K562 (cell line): ENCODE measurements at regions not wholly inside any gene's neighbourhood (a gene's known extent, or its start where the extent isn't known, plus 50 kb on each side); places are given as distances from the start of the nearest gene placed in this dataset.

Experiments
- ATAC-seq: fragments of 200-7000 bp; cut with Tn5 transposase; 3 replicates; pipeline ENCODE4 v1.9.1; 2020; ENCODE audit warnings: moderate library complexity
- BruUV-seq: library from RNA; stranded (reverse); fragments of 400-500 nt; replicated peaks from 2 replicates; lab custom pipeline; 2021; lab: Mats Ljungman, UMichigan
- CTCF ChIA-PET: fragments of 300-600 bp; formaldehyde crosslinking; extraction: SDS; loops from one replicate; lab custom pipeline; 2021; ENCODE audit warnings: low intra/inter-chr PET ratio; lab: Yijun Ruan, JAX
- POLR2A ChIA-PET: fragments of 300-600, 350-650 bp; sonication (Branson Sonifier 250); formaldehyde crosslinking; extraction: SDS; loops from one replicate; lab custom pipeline; 2021; ENCODE audit warnings: antibody characterized with exemption, inconsistent platforms; lab: Yijun Ruan, JAX
- DNase-seq, 4 experiments: peaks; one replicate each; pipeline versions ENCODE4 v3.0.0 to v3.0.0-alpha.2; 2011 to 2018; ENCODE audit warnings: low spot score in 3 of 4, mixed read lengths in 3 of 4; ENCODE audit errors: extremely low read depth in 1 of 4
- FAIRE-seq: peaks from 2 replicates; lab custom pipeline; 2011; peaks lifted over from hg19 to GRCh38; lab: Jason Lieb, UNC
- H2AFZ ChIP-seq: 2 replicates; pipeline ENCODE4 v1.6.0; 2011; ENCODE audit warnings: low read depth, low read length, control low read depth, inconsistent platforms
- H3K27ac ChIP-seq: fragments of 200-600 bp; 3 replicates; pipeline ENCODE4 v1.8.0; 2011; ENCODE audit warnings: low read depth, mild to moderate bottlenecking, control low read depth, inconsistent platforms, low read length, moderate library complexity, mixed read lengths; ENCODE audit errors: extremely low read depth
- H3K27me3 ChIP-seq, 2 experiments: fragments of 300-600 bp in 1 of 2; 2 replicates in 1 of 2; 3 replicates in 1 of 2; pipeline versions ENCODE4 v1.6.0 to v1.8.0; 2011; ENCODE audit warnings: inconsistent platforms in 2 of 2, low read length in 2 of 2, mild to moderate bottlenecking in 1 of 2, mixed read lengths in 1 of 2, moderate library complexity in 1 of 2; ENCODE audit not compliant: control insufficient read depth in 2 of 2, insufficient read depth in 2 of 2
- H3K36me3 ChIP-seq: fragments of 300-600 bp; 3 replicates; pipeline ENCODE4 v1.8.0; 2011; ENCODE audit warnings: mild to moderate bottlenecking, low read length, inconsistent platforms; ENCODE audit not compliant: control insufficient read depth, insufficient read depth
- H3K4me1 ChIP-seq, 2 experiments: fragments of 200-600 bp in 1 of 2; replicated peaks in 1 of 2; 2 replicates in 1 of 2; 3 replicates in 1 of 2; pipeline versions ENCODE4 v1.5.1 to v1.8.0; 2011; ENCODE audit warnings: inconsistent platforms in 2 of 2, low read length in 2 of 2, mild to moderate bottlenecking in 1 of 2, mixed read lengths in 1 of 2, moderate library complexity in 1 of 2; ENCODE audit not compliant: control insufficient read depth in 2 of 2, insufficient read depth in 2 of 2
- H3K4me2 ChIP-seq: 2 replicates; pipeline ENCODE4 v1.6.1; 2011; ENCODE audit warnings: low read length, control low read depth, inconsistent platforms, mixed read lengths; ENCODE audit not compliant: insufficient read depth
- H3K4me3 ChIP-seq: fragments of 200-600 bp; sonication (generic), shearing (Covaris generic); 2 replicates; pipeline ENCODE4 v1.5.1; 2016; ENCODE audit warnings: control low read depth, inconsistent platforms
- H3K79me2 ChIP-seq: fragments of 200-600 bp; 3 replicates; pipeline ENCODE4 v1.8.0; 2011; ENCODE audit warnings: low read length, inconsistent platforms; ENCODE audit not compliant: control insufficient read depth, insufficient read depth
- H3K9ac ChIP-seq, 2 experiments: 2 replicates each; pipeline versions ENCODE4 v1.6.0 to v1.6.1; 2011; ENCODE audit warnings: low read depth in 2 of 2, low read length in 2 of 2, control low read depth in 1 of 2, inconsistent platforms in 1 of 2, mild to moderate bottlenecking in 1 of 2, mixed read lengths in 1 of 2; ENCODE audit not compliant: insufficient read depth in 1 of 2
- H3K9me1 ChIP-seq: one replicate; pipeline ENCODE4 v1.6.0; 2011; ENCODE audit warnings: inconsistent platforms, mild to moderate bottlenecking, low read length, moderate library complexity; ENCODE audit not compliant: control insufficient read depth, insufficient read depth
- H3K9me3 ChIP-seq: replicated peaks from 2 replicates; pipeline ENCODE4 v1.5.1; 2011; ENCODE audit warnings: low read depth, low read length, inconsistent platforms; ENCODE audit not compliant: control insufficient read depth, insufficient read depth
- H4K20me1 ChIP-seq: replicated peaks from 2 replicates; pipeline ENCODE4 v1.6.1; 2011; ENCODE audit warnings: low read length, inconsistent platforms, mixed read lengths; ENCODE audit not compliant: control insufficient read depth, insufficient read depth
- FUS ChIP-seq: fragments of 200-400 bp; formaldehyde crosslinking; optimal IDR thresholded peaks from 2 replicates; pipeline ENCODE3; 2017; ENCODE audit warnings: low read depth, low read length
- NFXL1 ChIP-seq: fragments of 450-650 bp; formaldehyde crosslinking; IDR thresholded peaks from 2 replicates; pipeline ENCODE4 v1.4.0; 2021; ENCODE audit warnings: mild to moderate bottlenecking
- PML ChIP-seq: IDR thresholded peaks from 2 replicates; pipeline ENCODE4 v1.6.1; 2012; ENCODE audit warnings: low read length, inconsistent platforms
- SMARCA5 ChIP-seq: fragments of 450-650 bp; IDR thresholded peaks from 2 replicates; pipeline ENCODE4 v1.6.1; 2016
- SOX6 ChIP-seq: fragments of 450-650 bp; IDR thresholded peaks from 2 replicates; pipeline ENCODE4 v1.6.1; 2014; ENCODE audit warnings: mild to moderate bottlenecking
- TCF7L2 ChIP-seq: fragments of 150-350 bp; IDR thresholded peaks from 2 replicates; pipeline ENCODE4 v1.6.1; 2016; ENCODE audit warnings: low read depth, mild to moderate bottlenecking, low read length, moderate library complexity
- ZNF57 ChIP-seq: fragments of 450-650 bp; formaldehyde crosslinking; IDR thresholded peaks from 2 replicates; pipeline ENCODE4 v1.4.0; 2020; ENCODE audit warnings: mild to moderate bottlenecking, moderate library complexity
- ZNF778 ChIP-seq: fragments of 450-650 bp; formaldehyde crosslinking; IDR thresholded peaks from 2 replicates; pipeline ENCODE4 v1.4.0; 2020; ENCODE audit warnings: mild to moderate bottlenecking, moderate library complexity
- WGBS: fragments of 100-300 bp; shearing (Covaris generic); methylation state at CpG from one replicate; pipeline ENCODE4 v1.1.6; 2016; ENCODE audit warnings: low coverage, mixed read lengths; ENCODE audit not compliant: insufficient coverage; ENCODE audit errors: missing lambda C conversion rate; 5-methylcytosine and 5-hydroxymethylcytosine counted together
- in situ Hi-C: fragments of 300-500 bp; cut with MboI; formaldehyde crosslinking; loops from 4 replicates; pipeline ENCODE4 v1.15.0; 2018; ENCODE audit warnings: inconsistent platforms, mixed read lengths
- intact Hi-C: fragments of 100-400 bp; cut with micrococcal nuclease; formaldehyde crosslinking; loops from 2 replicates; pipeline ENCODE4 v1.14.2; 2022
- TF ChIP-seq, protein P1 (sequence below), 2 experiments: fragments of 450-650 bp in 1 of 2; sonication (generic) in 1 of 2; formaldehyde crosslinking in 1 of 2; IDR thresholded peaks; 2 replicates each; pipeline versions ENCODE4 v1.7.1 to v1.9.0; 2016 to 2022; ENCODE audit warnings: inconsistent platforms in 1 of 2, mild to moderate bottlenecking in 1 of 2, missing genetic modification reagents in 1 of 2

DNA sequence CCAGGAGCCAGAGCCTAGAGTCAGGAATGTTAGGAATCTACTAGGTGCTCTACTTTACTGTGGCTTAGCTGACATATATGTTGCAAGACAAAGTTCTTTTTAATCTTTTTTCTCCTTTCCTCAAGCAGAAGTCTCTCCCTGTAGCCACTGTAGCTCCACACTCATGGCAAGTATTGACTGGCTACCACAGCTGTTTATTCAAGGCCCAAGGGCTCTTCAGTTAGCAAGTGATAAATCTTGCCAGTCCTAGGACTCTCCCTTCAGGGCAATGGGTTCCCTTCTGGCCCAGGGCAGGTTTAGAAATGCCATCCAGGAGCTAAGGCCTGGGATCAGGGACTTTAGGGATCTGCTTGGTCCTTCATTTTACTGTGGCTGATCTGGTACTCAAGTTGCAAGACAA, 82.0 kb upstream of the TNFRSF21 start:
- no TSS peak for BruUV-seq
- Histone ChIP-seq H3K27me3 (no peaks in the 10 kb centered on the region), H3K4me3 (no peak overlapping the region), H3K9me3 (no peaks in the 10 kb centered on the region), H2AFZ (no peak overlapping the region), H3K9ac (no peak overlapping the region), H4K20me1 (no peaks in the 10 kb centered on the region), H3K79me2 (no peaks in the 10 kb centered on the region), H3K4me1 (no peaks in the 10 kb centered on the region), H3K9me1 (no peaks in the 10 kb centered on the region), H3K27ac (no peak overlapping the region), H3K4me2 (no peak overlapping the region), H3K36me3 (no peaks in the 10 kb centered on the region)
- in situ Hi-C loops (no loop called here), intact Hi-C loops (no loop called here)
- DNase-seq (no peak), ATAC-seq (no peak), FAIRE-seq (no peak)
- ChIA-PET POLR2A (interaction anchor here (1.1 kb wide), 1 partner anchor 12 kb away, joined by 4 read pairs; no protein-coding TSS in a partner anchor), CTCF (no interaction called here)
- TF ChIP-seq ZNF778 (CRISPR knock-in tag) = no peak
- no peak for TF ChIP-seq FUS
- no peak for TF ChIP-seq ZNF57 (CRISPR knock-in tag)
- no peak for TF ChIP-seq NFXL1 (CRISPR knock-in tag)
- TF ChIP-seq PML = no peak
- no peak for TF ChIP-seq SMARCA5
- TF ChIP-seq, all 486 proteins: peak for 0

DNA sequence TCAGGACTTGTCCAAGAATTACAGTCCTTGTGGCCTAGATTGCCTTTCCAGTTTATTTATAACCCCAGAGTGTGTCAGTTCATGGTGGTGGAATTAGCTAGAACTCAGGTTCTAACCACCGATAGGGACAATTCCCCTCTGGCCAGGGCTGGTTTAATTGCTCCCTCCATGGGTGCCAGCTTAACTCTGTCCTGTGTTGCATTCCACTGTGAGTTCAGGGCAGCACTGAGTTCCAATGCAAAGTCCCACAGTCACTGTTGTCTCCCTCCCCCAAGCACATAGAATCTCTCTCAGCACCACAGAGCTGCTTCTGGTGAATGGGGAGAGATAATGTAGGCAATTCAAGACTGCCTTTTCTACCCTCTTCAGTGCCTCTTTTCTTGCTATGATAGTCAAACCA, 82.5 kb upstream of the TNFRSF21 start:
- Histone ChIP-seq H2AFZ (no peak overlapping the region), H3K36me3 (no peaks in the 10 kb centered on the region), H3K27me3 (no peaks in the 10 kb centered on the region), H4K20me1 (no peaks in the 10 kb centered on the region), H3K4me3 (no peak overlapping the region), H3K4me2 (no peak overlapping the region), H3K9me1 (no peaks in the 10 kb centered on the region), H3K4me1 (no peaks in the 10 kb centered on the region), H3K79me2 (no peaks in the 10 kb centered on the region), H3K9me3 (no peaks in the 10 kb centered on the region), H3K9ac (no peak overlapping the region), H3K27ac (no peak overlapping the region)
- ChIA-PET CTCF (no interaction called here), POLR2A (interaction anchor here (0.5 to 1.1 kb wide), 3 partner anchors 13 to 50 kb away, joined by 3 to 5 read pairs (median 4); no protein-coding TSS in a partner anchor)
- in situ Hi-C loops = no loop called here
- no TSS peak for BruUV-seq
- 0% methylated on average over 1 of the region's 1 CpG for WGBS
- ATAC-seq (no peak), FAIRE-seq (no peak), DNase-seq (no peak)
- intact Hi-C loops = no loop called here
- TF ChIP-seq, protein P1, sequence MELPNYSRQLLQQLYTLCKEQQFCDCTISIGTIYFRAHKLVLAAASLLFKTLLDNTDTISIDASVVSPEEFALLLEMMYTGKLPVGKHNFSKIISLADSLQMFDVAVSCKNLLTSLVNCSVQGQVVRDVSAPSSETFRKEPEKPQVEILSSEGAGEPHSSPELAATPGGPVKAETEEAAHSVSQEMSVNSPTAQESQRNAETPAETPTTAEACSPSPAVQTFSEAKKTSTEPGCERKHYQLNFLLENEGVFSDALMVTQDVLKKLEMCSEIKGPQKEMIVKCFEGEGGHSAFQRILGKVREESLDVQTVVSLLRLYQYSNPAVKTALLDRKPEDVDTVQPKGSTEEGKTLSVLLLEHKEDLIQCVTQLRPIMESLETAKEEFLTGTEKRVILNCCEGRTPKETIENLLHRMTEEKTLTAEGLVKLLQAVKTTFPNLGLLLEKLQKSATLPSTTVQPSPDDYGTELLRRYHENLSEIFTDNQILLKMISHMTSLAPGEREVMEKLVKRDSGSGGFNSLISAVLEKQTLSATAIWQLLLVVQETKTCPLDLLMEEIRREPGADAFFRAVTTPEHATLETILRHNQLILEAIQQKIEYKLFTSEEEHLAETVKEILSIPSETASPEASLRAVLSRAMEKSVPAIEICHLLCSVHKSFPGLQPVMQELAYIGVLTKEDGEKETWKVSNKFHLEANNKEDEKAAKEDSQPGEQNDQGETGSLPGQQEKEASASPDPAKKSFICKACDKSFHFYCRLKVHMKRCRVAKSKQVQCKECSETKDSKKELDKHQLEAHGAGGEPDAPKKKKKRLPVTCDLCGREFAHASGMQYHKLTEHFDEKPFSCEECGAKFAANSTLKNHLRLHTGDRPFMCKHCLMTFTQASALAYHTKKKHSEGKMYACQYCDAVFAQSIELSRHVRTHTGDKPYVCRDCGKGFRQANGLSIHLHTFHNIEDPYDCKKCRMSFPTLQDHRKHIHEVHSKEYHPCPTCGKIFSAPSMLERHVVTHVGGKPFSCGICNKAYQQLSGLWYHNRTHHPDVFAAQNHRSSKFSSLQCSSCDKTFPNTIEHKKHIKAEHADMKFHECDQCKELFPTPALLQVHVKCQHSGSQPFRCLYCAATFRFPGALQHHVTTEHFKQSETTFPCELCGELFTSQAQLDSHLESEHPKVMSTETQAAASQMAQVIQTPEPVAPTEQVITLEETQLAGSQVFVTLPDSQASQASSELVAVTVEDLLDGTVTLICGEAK (IDR thresholded peaks at IDR 0.05) = no peak
- TF ChIP-seq, protein P1 (CRISPR knock-in tag; IDR thresholded peaks at IDR 0.05) = no peak
- TF ChIP-seq TCF7L2 (no peak), SOX6 (no peak)
